ENCODE measurements at regions not wholly inside any gene's neighbourhood (a gene's known extent, or its start where the extent isn't known, plus 50 kb on each side); places are given as distances from the start of the nearest gene placed in this dataset.

GRCh38 chr5:124395287-124395686, 351.2 kb downstream of the ZNF608 start:
- Mint-ChIP-seq H3K27ac (peak overlapping the region in 2 of 3 experiments; percentile 47 to 71), H3K27me3 (ENCODE audit: low read depth) (peaks cover 15% of the 10 kb centered on the region), H3K4me1 (peaks cover 36% of the 10 kb centered on the region), H3K36me3 (ENCODE audit: low read depth) (peaks cover 6% of the 10 kb centered on the region), H3K9me3 (peaks cover 10% of the 10 kb centered on the region), H3K4me3 (peak overlapping the region in 1 of 3 experiments; percentile 21)
- TF ChIP-seq CTCF (IDR thresholded peaks at IDR 0.05; ENCODE audit: unreplicated experiment in 3 of 3) = no peak

- Mint-ChIP-seq H3K27me3 (ENCODE audit: low read depth) (peaks cover 15% of the 10 kb centered on the region), H3K27ac (peak overlapping the region in 1 of 3 experiments; percentile 47), H3K36me3 (ENCODE audit: low read depth) (peaks cover 9% of the 10 kb centered on the region), H3K4me1 (peaks cover 36% of the 10 kb centered on the region), H3K4me3 (no peak overlapping the region), H3K9me3 (peaks cover 15% of the 10 kb centered on the region)
- no peak for TF ChIP-seq CTCF (IDR thresholded peaks at IDR 0.05; ENCODE audit: unreplicated experiment in 3 of 3)
Measured at GRCh38 chr5:124394700-124395245, 351.7 kb downstream of the ZNF608 start.

GRCh38 chr5:124393584-124394379, 352.7 kb downstream of the ZNF608 start:
- TF ChIP-seq CTCF (IDR thresholded peaks at IDR 0.05; ENCODE audit: unreplicated experiment in 3 of 3) = no peak
- H3K4me1 Mint-ChIP-seq = peaks cover 34% of the 10 kb centered on the region
- peaks cover 12% of the 10 kb centered on the region for H3K36me3 Mint-ChIP-seq (ENCODE audit: low read depth)
- H3K9me3 Mint-ChIP-seq = peaks cover 21% of the 10 kb centered on the region
- H3K4me3 Mint-ChIP-seq = no peak overlapping the region
- H3K27me3 Mint-ChIP-seq (ENCODE audit: low read depth) = peaks cover 12% of the 10 kb centered on the region
- H3K27ac Mint-ChIP-seq = no peak overlapping the region

- H3K4me3 Mint-ChIP-seq = no peak overlapping the region
- no peak for TF ChIP-seq CTCF (IDR thresholded peaks at IDR 0.05; ENCODE audit: unreplicated experiment in 3 of 3)
- H3K9me3 Mint-ChIP-seq = peaks cover 60% of the 10 kb centered on the region
- no peak overlapping the region for H3K27ac Mint-ChIP-seq
- H3K27me3 Mint-ChIP-seq (ENCODE audit: low read depth) = no peaks in the 10 kb centered on the region
- peaks cover 22% of the 10 kb centered on the region for H3K36me3 Mint-ChIP-seq (ENCODE audit: low read depth)
- no peaks in the 10 kb centered on the region for H3K4me1 Mint-ChIP-seq
Measured at GRCh38 chr5:124383693-124384092, 362.7 kb downstream of the ZNF608 start.

GRCh38 chr5:124377386-124377785, 369.1 kb downstream of the ZNF608 start:
- Mint-ChIP-seq H3K4me1 (peaks cover under 1% of the 10 kb centered on the region), H3K36me3 (ENCODE audit: low read depth) (peaks cover 8% of the 10 kb centered on the region), H3K4me3 (no peak overlapping the region), H3K27ac (no peak overlapping the region), H3K9me3 (peaks cover 25% of the 10 kb centered on the region), H3K27me3 (ENCODE audit: low read depth) (no peaks in the 10 kb centered on the region)
- no peak for TF ChIP-seq CTCF (IDR thresholded peaks at IDR 0.05; ENCODE audit: unreplicated experiment in 3 of 3)

Data from nephron (organoid).